H1 (cell line): ENCODE measurements at regions not wholly inside any gene's neighbourhood (a gene's known extent, or its start where the extent isn't known, plus 50 kb on each side); places are given as distances from the start of the nearest gene placed in this dataset.

Source experiments
- CTCF ChIA-PET: fragments of 300-600 bp; sonication (Branson Sonifier 250); formaldehyde crosslinking; loops from one replicate; lab custom pipeline; 2021; ENCODE audit not compliant: partially characterized antibody; lab: Charles Lee
- POLR2A ChIA-PET: fragments of 300-600 bp; sonication (Branson Sonifier 250); formaldehyde crosslinking; loops from one replicate; lab custom pipeline; 2021; ENCODE audit warnings: inconsistent platforms; ENCODE audit not compliant: partially characterized antibody; lab: Charles Lee
- DNase-seq, 2 experiments: peaks; one replicate each; pipeline versions ENCODE4 v3.0.0 to v3.0.0-alpha.2; 2010 to 2022; ENCODE audit warnings: low spot score in 2 of 2, low read depth in 1 of 2, mixed read lengths in 1 of 2
- FAIRE-seq: peaks from 2 replicates; lab custom pipeline; 2011; peaks lifted over from hg19 to GRCh38; lab: Jason Lieb, UNC
- H2AFZ ChIP-seq: 2 replicates; pipeline ENCODE4 v1.8.1; 2012; ENCODE audit warnings: low read length, inconsistent platforms
- H2AK5ac ChIP-seq: 2 replicates; pipeline ENCODE4 v1.6.1; 2013; ENCODE audit warnings: low read depth, low read length
- H2BK120ac ChIP-seq: replicated peaks from 2 replicates; pipeline ENCODE3; 2013; ENCODE audit warnings: low read depth, low read length, inconsistent platforms
- H2BK12ac ChIP-seq: 2 replicates; pipeline ENCODE4 v1.6.1; 2013; ENCODE audit warnings: low read depth, low read length
- H2BK15ac ChIP-seq: 2 replicates; pipeline ENCODE4 v1.6.1; 2013; ENCODE audit warnings: low read length
- H2BK20ac ChIP-seq: 2 replicates; pipeline ENCODE4 v1.6.1; 2013; ENCODE audit warnings: low read length
- H2BK5ac ChIP-seq: 2 replicates; pipeline ENCODE4 v1.6.1; 2013; ENCODE audit warnings: low read depth, low read length
- H3K14ac ChIP-seq: 2 replicates; pipeline ENCODE4 v1.6.1; 2013; ENCODE audit warnings: inconsistent platforms; ENCODE audit not compliant: insufficient read length
- H3K18ac ChIP-seq: 2 replicates; pipeline ENCODE4 v1.6.1; 2013; ENCODE audit warnings: low read length; ENCODE audit errors: extremely low read depth
- H3K23ac ChIP-seq: 2 replicates; pipeline ENCODE4 v1.6.1; 2013; ENCODE audit warnings: inconsistent platforms; ENCODE audit not compliant: insufficient read length
- H3K23me2 ChIP-seq: 2 replicates; pipeline ENCODE4 v1.6.1; 2013; ENCODE audit warnings: low read depth, low read length
- H3K27ac ChIP-seq: 2 replicates; pipeline ENCODE4 v1.6.1; 2011; ENCODE audit warnings: low read depth, low read length, inconsistent platforms
- H3K27me3 ChIP-seq, 4 experiments: replicated peaks in 1 of 4; 1 replicate in 1 of 4; 2 replicates in 3 of 4; pipeline versions ENCODE4 v1.6.1 to v1.8.1; 2011 to 2013; ENCODE audit warnings: low read length in 3 of 4, mild to moderate bottlenecking in 3 of 4, inconsistent platforms in 2 of 4, mixed read lengths in 2 of 4, moderate library complexity in 1 of 4; ENCODE audit not compliant: control insufficient read depth in 3 of 4, insufficient read depth in 3 of 4; ENCODE audit errors: extremely low read depth in 1 of 4
- H3K36me3 ChIP-seq, 4 experiments: 2 replicates each; pipeline versions ENCODE4 v1.6.1 to v1.8.1; 2011 to 2013; ENCODE audit warnings: mild to moderate bottlenecking in 4 of 4, low read length in 3 of 4, moderate library complexity in 2 of 4, control low read depth in 1 of 4, inconsistent platforms in 1 of 4; ENCODE audit not compliant: insufficient read depth in 4 of 4, control insufficient read depth in 2 of 4
- H3K4ac ChIP-seq: replicated peaks from 2 replicates; pipeline ENCODE3; 2013; ENCODE audit warnings: low read length, low read depth, mixed read lengths, inconsistent platforms; ENCODE audit not compliant: insufficient read length
- H3K4me1 ChIP-seq, 4 experiments: replicated peaks in 1 of 4; 1 replicate in 1 of 4; 2 replicates in 3 of 4; pipeline versions ENCODE4 v1.6.1 to v1.8.1; 2011 to 2013; ENCODE audit warnings: low read length in 3 of 4, inconsistent platforms in 2 of 4, mixed read lengths in 1 of 4; ENCODE audit not compliant: insufficient read depth in 4 of 4, control insufficient read depth in 3 of 4
- H3K4me2 ChIP-seq, 2 experiments: 2 replicates each; pipeline versions ENCODE4 v1.6.1 to v1.8.1; 2011 to 2013; ENCODE audit warnings: low read depth in 2 of 2, low read length in 2 of 2, control low read depth in 1 of 2, inconsistent platforms in 1 of 2, mild to moderate bottlenecking in 1 of 2; ENCODE audit not compliant: insufficient read depth in 1 of 2
- H3K4me3 ChIP-seq, 4 experiments: fragments of 200-600, 300-600 bp in 1 of 4; sonication (generic), shearing (Covaris generic), sonication (Bioruptor Twin) in 1 of 4; 2 replicates each; pipeline versions ENCODE4 v1.5.1 to v1.8.1; 2011 to 2016; ENCODE audit warnings: low read length in 4 of 4, low read depth in 3 of 4, control low read depth in 2 of 4, inconsistent platforms in 2 of 4, mild to moderate bottlenecking in 2 of 4, mixed read lengths in 1 of 4, moderate library complexity in 1 of 4; ENCODE audit not compliant: insufficient read depth in 2 of 4; ENCODE audit errors: extremely low read depth in 1 of 4
- H3K56ac ChIP-seq: replicated peaks from 2 replicates; pipeline ENCODE3; 2013; ENCODE audit warnings: low read depth, mild to moderate bottlenecking, mixed read lengths, low read length, inconsistent platforms; ENCODE audit not compliant: insufficient read length
- H3K79me1 ChIP-seq: 2 replicates; pipeline ENCODE4 v1.6.1; 2013; ENCODE audit warnings: low read depth, low read length, control low read depth
- H3K79me2 ChIP-seq, 2 experiments: 2 replicates each; pipeline versions ENCODE4 v1.6.1 to v1.8.1; 2012 to 2013; ENCODE audit warnings: low read length in 2 of 2, mild to moderate bottlenecking in 2 of 2, inconsistent platforms in 1 of 2; ENCODE audit not compliant: insufficient read depth in 2 of 2, control insufficient read depth in 1 of 2
- H3K9ac ChIP-seq, 4 experiments: replicated peaks in 1 of 4; 1 replicate in 1 of 4; 2 replicates in 3 of 4; pipeline versions ENCODE4 v1.6.1 to v1.8.1; 2011 to 2013; ENCODE audit warnings: low read depth in 3 of 4, low read length in 3 of 4, control low read depth in 2 of 4, mild to moderate bottlenecking in 2 of 4, moderate library complexity in 2 of 4, inconsistent platforms in 1 of 4; ENCODE audit errors: extremely low read depth in 1 of 4
- H3K9me3 ChIP-seq, 2 experiments: 2 replicates each; pipeline versions ENCODE4 v1.6.1 to v1.8.1; 2012 to 2013; ENCODE audit warnings: mild to moderate bottlenecking in 2 of 2, moderate library complexity in 2 of 2, control low read depth in 1 of 2, inconsistent platforms in 1 of 2, low read depth in 1 of 2, low read length in 1 of 2, mixed read lengths in 1 of 2; ENCODE audit not compliant: insufficient read depth in 2 of 2
- H4K20me1 ChIP-seq, 2 experiments: replicated peaks in 1 of 2; 2 replicates each; pipeline versions ENCODE3 to v1.8.1; 2011 to 2013; ENCODE audit warnings: inconsistent platforms in 2 of 2, low read length in 2 of 2, mild to moderate bottlenecking in 1 of 2; ENCODE audit not compliant: insufficient read depth in 2 of 2, control insufficient read depth in 1 of 2
- H4K5ac ChIP-seq: 2 replicates; pipeline ENCODE4 v1.6.1; 2013; ENCODE audit warnings: low read length, low read depth, mixed read lengths, inconsistent platforms; ENCODE audit not compliant: insufficient read length
- H4K8ac ChIP-seq: 2 replicates; pipeline ENCODE4 v1.8.0; 2013; ENCODE audit warnings: mild to moderate bottlenecking, moderate library complexity, low read length, inconsistent platforms; ENCODE audit not compliant: insufficient read depth; ENCODE audit errors: extremely low read depth
- H4K91ac ChIP-seq: replicated peaks from 2 replicates; pipeline ENCODE3; 2013; ENCODE audit warnings: low read length, mixed read lengths, inconsistent platforms; ENCODE audit not compliant: insufficient read length
- ASH2L ChIP-seq: fragments of 200-600, 300-600 bp; sonication (generic); IDR thresholded peaks from one replicate; pipeline ENCODE4 v1.7.1; 2017; ENCODE audit warnings: low read length
- BACH1 ChIP-seq: IDR thresholded peaks from 2 replicates; pipeline ENCODE4 v1.6.1; 2012; ENCODE audit warnings: low read length, improper control_type of control experiment
- BCL11A ChIP-seq, 2 experiments: IDR thresholded peaks; one replicate each; pipeline ENCODE4 v1.6.1; 2011; ENCODE audit warnings: low read depth in 2 of 2, low read length in 2 of 2, mild to moderate bottlenecking in 2 of 2
- CBX5 ChIP-seq: fragments of 300-800, 300-1000 bp; sonication (generic); IDR thresholded peaks from 2 replicates; pipeline ENCODE4 v1.7.1; 2016; ENCODE audit warnings: antibody characterized with exemption, low read length, low read depth
- CHD1 ChIP-seq: IDR thresholded peaks from 2 replicates; pipeline ENCODE4 v1.6.1; 2012; ENCODE audit warnings: low read depth, low read length, improper control_type of control experiment
- CREB1 ChIP-seq: IDR thresholded peaks from 2 replicates; pipeline ENCODE4 v1.6.1; 2012; ENCODE audit warnings: inconsistent platforms
- EP300 ChIP-seq, 2 experiments: IDR thresholded peaks; 1 replicate in 1 of 2; 2 replicates in 1 of 2; pipeline ENCODE4 v1.6.1; 2011 to 2012; ENCODE audit warnings: low read depth in 2 of 2, low read length in 2 of 2, mild to moderate bottlenecking in 2 of 2, borderline replicate concordance in 1 of 2, inconsistent platforms in 1 of 2, moderate library complexity in 1 of 2
- GTF2F1 ChIP-seq: IDR thresholded peaks from 2 replicates; pipeline ENCODE4 v1.6.1; 2012; ENCODE audit warnings: low read depth, low read length, improper control_type of control experiment, borderline replicate concordance
- HDAC2 ChIP-seq, 2 experiments: fragments of 300-600 bp in 1 of 2; sonication (generic) in 1 of 2; IDR thresholded peaks; 2 replicates each; pipeline ENCODE4 v1.6.1; 2011 to 2012; ENCODE audit warnings: low read depth in 2 of 2, low read length in 2 of 2, mild to moderate bottlenecking in 2 of 2, moderate library complexity in 2 of 2, borderline replicate concordance in 1 of 2, inconsistent platforms in 1 of 2
- KDM4A ChIP-seq: IDR thresholded peaks from one replicate; pipeline ENCODE4 v1.7.1; 2012; ENCODE audit warnings: low read depth, mild to moderate bottlenecking, moderate library complexity, low read length, inconsistent platforms; ENCODE audit not compliant: severe bottlenecking
- POLR2AphosphoS5 ChIP-seq: IDR thresholded peaks from 2 replicates; pipeline ENCODE4 v1.6.1; 2011; ENCODE audit warnings: low read depth, low read length
- RFX5 ChIP-seq: IDR thresholded peaks from 2 replicates; pipeline ENCODE4 v1.6.1; 2011; ENCODE audit warnings: low read depth, low read length, improper control_type of control experiment, borderline replicate concordance
- SP1 ChIP-seq: IDR thresholded peaks from 2 replicates; pipeline ENCODE4 v1.6.1; 2011; ENCODE audit warnings: low read depth, low read length
- SP2 ChIP-seq: IDR thresholded peaks from 2 replicates; pipeline ENCODE4 v1.6.1; 2012; ENCODE audit warnings: mild to moderate bottlenecking, low read length, inconsistent platforms
- TAF1 ChIP-seq: IDR thresholded peaks from 2 replicates; pipeline ENCODE4 v1.6.1; 2011; ENCODE audit warnings: mild to moderate bottlenecking, low read depth, low read length
- WGBS, 2 experiments: shearing (Covaris generic) in 1 of 2; methylation state at CpG; one replicate each; pipeline versions ENCODE4 v1.1.6 to v1.1.7; 2013 to 2015; ENCODE audit warnings: low lambda C conversion rate in 2 of 2, mixed read lengths in 2 of 2, inconsistent platforms in 1 of 2, low coverage in 1 of 2, missing lambda C conversion rate in 1 of 2; ENCODE audit not compliant: insufficient replicate concordance in 2 of 2, insufficient coverage in 1 of 2, insufficient read length in 1 of 2; ENCODE audit errors: extremely low coverage in 1 of 2, missing lambda C conversion rate in 1 of 2; 5-methylcytosine and 5-hydroxymethylcytosine counted together

DNA sequence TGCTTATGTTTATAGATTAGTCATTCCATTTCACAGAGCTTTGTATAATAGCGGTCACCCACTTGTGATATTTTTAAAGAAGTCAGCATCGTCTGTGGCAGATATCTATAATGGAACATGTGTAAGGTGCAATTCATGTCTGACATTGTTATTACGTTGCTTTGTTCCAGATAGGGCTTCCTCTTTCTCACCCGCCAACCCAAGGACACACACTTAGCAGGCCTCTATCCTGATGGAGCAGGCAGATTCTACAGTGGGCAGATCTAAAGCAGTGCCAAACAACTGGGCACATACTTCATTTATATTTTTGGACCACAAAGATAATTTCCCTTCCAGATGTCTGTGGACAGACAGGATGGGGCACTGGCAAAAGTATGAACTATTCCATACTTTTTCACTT is 573.1 kb downstream of the TDRD15 start:
- Histone ChIP-seq H2BK120ac (no peak overlapping the region), H3K27ac (no peak overlapping the region), H3K4me1 (no peaks in the 10 kb centered on the region), H2AFZ (no peak overlapping the region), H3K56ac (no peak overlapping the region), H2BK5ac (no peak overlapping the region), H3K79me2 (no peaks in the 10 kb centered on the region), H3K23me2 (no peaks in the 10 kb centered on the region), H3K23ac (no peak overlapping the region), H2BK15ac (no peak overlapping the region), H2BK20ac (no peak overlapping the region), H3K18ac (no peak overlapping the region), H3K4ac (no peak overlapping the region), H3K14ac (no peak overlapping the region), H3K79me1 (no peaks in the 10 kb centered on the region), H2AK5ac (no peak overlapping the region), H4K5ac (no peak overlapping the region), H2BK12ac (no peak overlapping the region), H3K4me2 (no peak overlapping the region), H3K4me3 (no peak overlapping the region), H4K8ac (no peak overlapping the region), H4K20me1 (no peaks in the 10 kb centered on the region), H4K91ac (no peak overlapping the region), H3K9ac (no peak overlapping the region), H3K27me3 (no peaks in the 10 kb centered on the region), H3K36me3 (no peaks in the 10 kb centered on the region), H3K9me3 (no peaks in the 10 kb centered on the region)
- TF ChIP-seq TAF1, result no peak
- no peak for TF ChIP-seq POLR2AphosphoS5
- no peak for TF ChIP-seq SP2
- TF ChIP-seq BCL11A (IDR thresholded peaks at IDR 0.05; ENCODE audit: low read depth in 2 of 2, low read length in 2 of 2), result no peak
- TF ChIP-seq SP1, result no peak
- TF ChIP-seq BACH1, result no peak
- no peak for TF ChIP-seq CREB1
- TF ChIP-seq CHD1, result no peak
- no peak for TF ChIP-seq GTF2F1
- no peak for TF ChIP-seq HDAC2 (IDR thresholded peaks at IDR 0.05; ENCODE audit: borderline replicate concordance in 1 of 2, low read depth in 2 of 2, low read length in 2 of 2)
- no peak for TF ChIP-seq EP300 (IDR thresholded peaks at IDR 0.05; ENCODE audit: borderline replicate concordance in 1 of 2, low read depth in 2 of 2, low read length in 2 of 2)
- TF ChIP-seq KDM4A, result no peak
- no peak for TF ChIP-seq CBX5
- no peak for TF ChIP-seq ASH2L
- no peak for TF ChIP-seq RFX5
- 100% methylated on average over 4 of the region's 4 CpGs; no CpG with 5 or more reads in 1 of the 2 experiments for WGBS, 2 experiments
- FAIRE-seq (no peak), DNase-seq (no peak)
- ChIA-PET CTCF (no interaction called here), POLR2A (no interaction called here)
